ENCODE measurements at regions not wholly inside any gene's neighbourhood (a gene's known extent, or its start where the extent isn't known, plus 50 kb on each side); places are given as distances from the start of the nearest gene placed in this dataset.

- DNase-seq (ENCODE audit: low spot score): no peak
- in situ Hi-C loops (cut with MboI; ENCODE audit: low sequenced_read_pairs, unreplicated experiment): no loop called here
- no peak for TF ChIP-seq CTCF (IDR thresholded peaks at IDR 0.05; ENCODE audit: borderline replicate concordance, control extremely low read depth, extremely low read depth, insufficient read depth, missing control alignments)
Observed at GRCh38 chr9:99579964-99580363, 241.7 kb upstream of the NR4A3 start.

- in situ Hi-C loops (cut with MboI; ENCODE audit: low sequenced_read_pairs, unreplicated experiment): no loop called here
- no peak for TF ChIP-seq CTCF (IDR thresholded peaks at IDR 0.05; ENCODE audit: borderline replicate concordance, control extremely low read depth, extremely low read depth, insufficient read depth, missing control alignments)
- DNase-seq (ENCODE audit: low spot score): no peak
Observed at GRCh38 chr9:99582814-99583213, 238.9 kb upstream of the NR4A3 start.

GRCh38 chr9:99588299-99588698, 233.4 kb upstream of the NR4A3 start:
- DNase-seq (ENCODE audit: low spot score): no peak

GRCh38 chr9:99588747-99589146, 232.9 kb upstream of the NR4A3 start:
- DNase-seq (ENCODE audit: low spot score): no peak
- TF ChIP-seq CTCF (IDR thresholded peaks at IDR 0.05; ENCODE audit: borderline replicate concordance, control extremely low read depth, extremely low read depth, insufficient read depth, missing control alignments): no peak
- in situ Hi-C loops (cut with MboI; ENCODE audit: low sequenced_read_pairs, unreplicated experiment): no loop called here

More at GRCh38 chr9:99588299-99588698, 233.4 kb upstream of the NR4A3 start:
- in situ Hi-C loops (cut with MboI; ENCODE audit: low sequenced_read_pairs, unreplicated experiment): no loop called here
- TF ChIP-seq CTCF (IDR thresholded peaks at IDR 0.05; ENCODE audit: borderline replicate concordance, control extremely low read depth, extremely low read depth, insufficient read depth, missing control alignments): no peak

- no peak for DNase-seq (ENCODE audit: low spot score)
- in situ Hi-C loops (cut with MboI; ENCODE audit: low sequenced_read_pairs, unreplicated experiment): no loop called here
- TF ChIP-seq CTCF (IDR thresholded peaks at IDR 0.05; ENCODE audit: borderline replicate concordance, control extremely low read depth, extremely low read depth, insufficient read depth, missing control alignments): no peak
Observed at GRCh38 chr9:99590410-99590809, 231.3 kb upstream of the NR4A3 start.

- TF ChIP-seq CTCF (IDR thresholded peaks at IDR 0.05; ENCODE audit: borderline replicate concordance, control extremely low read depth, extremely low read depth, insufficient read depth, missing control alignments): no peak
- no peak for DNase-seq (ENCODE audit: low spot score)
- in situ Hi-C loops (cut with MboI; ENCODE audit: low sequenced_read_pairs, unreplicated experiment): no loop called here
Observed at GRCh38 chr9:99590840-99591239, 230.8 kb upstream of the NR4A3 start.

GRCh38 chr9:99591770-99592169, 229.9 kb upstream of the NR4A3 start:
- no peak for TF ChIP-seq CTCF (IDR thresholded peaks at IDR 0.05; ENCODE audit: borderline replicate concordance, control extremely low read depth, extremely low read depth, insufficient read depth, missing control alignments)
- in situ Hi-C loops (cut with MboI; ENCODE audit: low sequenced_read_pairs, unreplicated experiment): no loop called here
- no peak for DNase-seq (ENCODE audit: low spot score)

Measured in GM13976 (cell line).